GM21529 (cell line): ENCODE measurements at regions not wholly inside any gene's neighbourhood (a gene's known extent, or its start where the extent isn't known, plus 50 kb on each side); places are given as distances from the start of the nearest gene placed in this dataset.
"Not testable (repeated sequence)": the region's sequence is repeated elsewhere in the genome, so short reads cannot be mapped to it uniquely, and the experiment has no call there.

Experiments used
- ATAC-seq: cut with Tn5 transposase; IDR thresholded peaks from one replicate; pipeline ENCODE4 v1.9.1; 2021; ENCODE audit not compliant: unreplicated experiment

- ATAC-seq, result no peak
These were observed 90.5 kb upstream of the EGFL6 start for GRCh38 chrX:13478740-13479451.

- no peak for ATAC-seq
These were observed 93.0 kb upstream of the EGFL6 start for GRCh38 chrX:13476384-13476783.

GRCh38 chrX:13474164-13474516 lies 95.3 kb upstream of the EGFL6 start:
- peak; percentile 41 for ATAC-seq

- peak; percentile 87 for ATAC-seq
These were observed 95.8 kb upstream of the EGFL6 start for GRCh38 chrX:13473442-13474163.

- peak; percentile 8 for ATAC-seq
These were observed 96.4 kb upstream of the EGFL6 start for GRCh38 chrX:13472975-13473374.

GRCh38 chrX:13471269-13471668 lies 98.1 kb upstream of the EGFL6 start:
- ATAC-seq, result no peak

- ATAC-seq, result no peak
These were observed 98.8 kb upstream of the EGFL6 start for GRCh38 chrX:13470685-13470977.

GRCh38 chrX:13469963-13470684 lies 99.3 kb upstream of the EGFL6 start:
- no peak for ATAC-seq

- ATAC-seq, result no peak
These were observed 101.3 kb upstream of the EGFL6 start for GRCh38 chrX:13468096-13468495.

GRCh38 chrX:13467243-13467642 lies 102.2 kb upstream of the EGFL6 start:
- no peak for ATAC-seq

- no peak for ATAC-seq
These were observed 104.7 kb upstream of the EGFL6 start for GRCh38 chrX:13464599-13465275.

- ATAC-seq, result no peak
These were observed 105.8 kb upstream of the EGFL6 start for GRCh38 chrX:13463608-13464007.

GRCh38 chrX:13452283-13452682 lies 117.1 kb upstream of the EGFL6 start:
- ATAC-seq, result no peak

- ATAC-seq, result no peak
These were observed 120.0 kb upstream of the EGFL6 start for GRCh38 chrX:13449441-13449840.

- no peak for ATAC-seq
These were observed 120.5 kb upstream of the EGFL6 start for GRCh38 chrX:13448941-13449340.

- not testable (repeated sequence) for ATAC-seq
These were observed 121.8 kb upstream of the ATXN3L start for GRCh38 chrX:13441608-13442007.

- no peak for ATAC-seq
These were observed 120.3 kb upstream of the ATXN3L start for GRCh38 chrX:13440176-13440575.

- no peak for ATAC-seq
These were observed 113.4 kb upstream of the ATXN3L start for GRCh38 chrX:13433298-13433605.

GRCh38 chrX:13432414-13433297 lies 112.8 kb upstream of the ATXN3L start:
- no peak for ATAC-seq

- no peak for ATAC-seq
These were observed 110.4 kb upstream of the ATXN3L start for GRCh38 chrX:13430136-13430827.
